Caco-2 (cell line): ENCODE measurements at regions not wholly inside any gene's neighbourhood (a gene's known extent, or its start where the extent isn't known, plus 50 kb on each side); places are given as distances from the start of the nearest gene placed in this dataset.
A peak's percentile ranks its signal among the peaks of the same experiment; 100 is the strongest.

Source experiments
- BruUV-seq: library from RNA; stranded (reverse); fragments of 400-500 nt; replicated peaks from 2 replicates; lab custom pipeline; 2021; lab: Mats Ljungman, UMichigan
- CTCF ChIA-PET: fragments of 300-600 bp; sonication (Branson Sonifier 250); formaldehyde crosslinking; loops from one replicate; lab custom pipeline; 2022; ENCODE audit warnings: antibody characterized with exemption; lab: Charles Lee
- POLR2A ChIA-PET: fragments of 300-600 bp; sonication (Branson Sonifier 250); formaldehyde crosslinking; loops from one replicate; lab custom pipeline; 2022; ENCODE audit warnings: antibody characterized with exemption; lab: Charles Lee
- DNase-seq, 2 experiments: peaks; one replicate each; pipeline versions ENCODE4 v3.0.0 to v3.0.0-alpha.2; 2020 to 2022
- H3K27me3 ChIP-seq: replicated peaks from 2 replicates; pipeline ENCODE4 v1.6.0; 2011; ENCODE audit warnings: low read length; ENCODE audit not compliant: control insufficient read depth, insufficient read depth
- H3K36me3 ChIP-seq: 2 replicates; pipeline ENCODE4 v1.5.1; 2011; ENCODE audit warnings: low read length; ENCODE audit not compliant: control insufficient read depth, insufficient read depth
- H3K4me1 ChIP-seq: fragments of 250-450 bp; sonication (Bioruptor Pico); 2 replicates; pipeline ENCODE4 v1.5.1; 2020; ENCODE audit warnings: mild to moderate bottlenecking
- H3K4me3 ChIP-seq: 2 replicates; pipeline ENCODE4 v1.5.1; 2011; ENCODE audit warnings: low read depth, mild to moderate bottlenecking, control low read depth, low read length
- H3K9me3 ChIP-seq: fragments of 250-450 bp; sonication (Bioruptor Pico); 2 replicates; pipeline ENCODE4 v1.5.1; 2020; ENCODE audit warnings: mild to moderate bottlenecking, moderate library complexity
- H3K27ac Mint-ChIP-seq: one replicate; pipeline ENCODE4 v1.8.0; 2022; ENCODE audit warnings: mixed read lengths; ENCODE audit not compliant: unreplicated experiment
- H3K27me3 Mint-ChIP-seq: one replicate; pipeline ENCODE4 v1.8.0; 2022; ENCODE audit warnings: mixed read lengths; ENCODE audit not compliant: insufficient read depth, unreplicated experiment
- H3K36me3 Mint-ChIP-seq: one replicate; pipeline ENCODE4 v1.8.0; 2022; ENCODE audit warnings: mild to moderate bottlenecking, mixed read lengths; ENCODE audit not compliant: insufficient read depth, unreplicated experiment
- H3K4me1 Mint-ChIP-seq: one replicate; pipeline ENCODE4 v1.8.0; 2022; ENCODE audit warnings: low read depth, mixed read lengths; ENCODE audit not compliant: unreplicated experiment
- H3K4me3 Mint-ChIP-seq: one replicate; pipeline ENCODE4 v1.8.0; 2022; ENCODE audit warnings: mild to moderate bottlenecking, moderate library complexity, mixed read lengths; ENCODE audit not compliant: unreplicated experiment
- H3K9me3 Mint-ChIP-seq: one replicate; pipeline ENCODE4 v1.8.0; 2022; ENCODE audit warnings: mixed read lengths; ENCODE audit not compliant: unreplicated experiment
- intact Hi-C: fragments of 100-400 bp; cut with micrococcal nuclease; formaldehyde crosslinking; loops from one replicate; pipeline ENCODE4 v1.10.0; 2022; ENCODE audit not compliant: unreplicated experiment
- TF ChIP-seq, protein P1 (sequence below), 2 experiments: fragments of 200-600 bp in 1 of 2; IDR thresholded peaks; 1 replicate in 1 of 2; 2 replicates in 1 of 2; pipeline versions ENCODE4 v1.5.1 to v1.8.0; 2011 to 2022; ENCODE audit warnings: antibody characterized with exemption in 1 of 2, control low read depth in 1 of 2, inconsistent platforms in 1 of 2, low read depth in 1 of 2, low read length in 1 of 2, mild to moderate bottlenecking in 1 of 2, moderate library complexity in 1 of 2; ENCODE audit not compliant: insufficient read depth in 1 of 2, severe bottlenecking in 1 of 2, unreplicated experiment in 1 of 2

DNA sequence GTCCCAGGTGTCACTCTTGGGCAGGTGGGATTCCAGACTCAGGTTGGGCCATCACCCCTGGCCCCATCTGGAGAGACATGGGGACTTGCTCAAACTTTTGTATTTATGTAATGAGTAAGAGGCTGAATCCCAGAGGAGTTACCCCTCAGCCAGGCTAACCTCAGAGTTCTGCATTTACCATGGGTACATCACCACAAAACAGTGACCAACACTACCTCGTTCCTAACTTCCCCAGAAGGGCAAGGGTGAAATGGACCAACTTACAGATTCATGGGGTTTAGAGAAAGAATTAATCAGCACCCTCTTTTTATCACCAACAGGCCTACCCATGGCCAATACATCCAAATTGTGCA, 259.9 kb upstream of the MARCKS start:
- TF ChIP-seq, protein P1, sequence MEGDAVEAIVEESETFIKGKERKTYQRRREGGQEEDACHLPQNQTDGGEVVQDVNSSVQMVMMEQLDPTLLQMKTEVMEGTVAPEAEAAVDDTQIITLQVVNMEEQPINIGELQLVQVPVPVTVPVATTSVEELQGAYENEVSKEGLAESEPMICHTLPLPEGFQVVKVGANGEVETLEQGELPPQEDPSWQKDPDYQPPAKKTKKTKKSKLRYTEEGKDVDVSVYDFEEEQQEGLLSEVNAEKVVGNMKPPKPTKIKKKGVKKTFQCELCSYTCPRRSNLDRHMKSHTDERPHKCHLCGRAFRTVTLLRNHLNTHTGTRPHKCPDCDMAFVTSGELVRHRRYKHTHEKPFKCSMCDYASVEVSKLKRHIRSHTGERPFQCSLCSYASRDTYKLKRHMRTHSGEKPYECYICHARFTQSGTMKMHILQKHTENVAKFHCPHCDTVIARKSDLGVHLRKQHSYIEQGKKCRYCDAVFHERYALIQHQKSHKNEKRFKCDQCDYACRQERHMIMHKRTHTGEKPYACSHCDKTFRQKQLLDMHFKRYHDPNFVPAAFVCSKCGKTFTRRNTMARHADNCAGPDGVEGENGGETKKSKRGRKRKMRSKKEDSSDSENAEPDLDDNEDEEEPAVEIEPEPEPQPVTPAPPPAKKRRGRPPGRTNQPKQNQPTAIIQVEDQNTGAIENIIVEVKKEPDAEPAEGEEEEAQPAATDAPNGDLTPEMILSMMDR (IDR thresholded peaks at IDR 0.05; ENCODE audit: insufficient read depth in 1 of 2, low read depth in 1 of 2, low read length in 1 of 2, severe bottlenecking in 1 of 2, unreplicated experiment in 1 of 2), result no peak
- Mint-ChIP-seq H3K4me1 (peaks cover 25% of the 10 kb centered on the region), H3K9me3 (peaks cover 16% of the 10 kb centered on the region), H3K27ac (no peak overlapping the region), H3K36me3 (no peaks in the 10 kb centered on the region), H3K4me3 (no peak overlapping the region), H3K27me3 (no peaks in the 10 kb centered on the region)
- CTCF ChIA-PET, result no interaction called here
- H3K36me3 ChIP-seq, result no peaks in the 10 kb centered on the region
- DNase-seq, result no peak
- intact Hi-C loops, result loop anchor here (5.0 kb wide), 2 partner anchors 95 to 120 kb away; no protein-coding TSS in a partner anchor
- H3K9me3 ChIP-seq, result no peaks in the 10 kb centered on the region
- POLR2A ChIA-PET, result no interaction called here
- H3K27me3 ChIP-seq, result no peaks in the 10 kb centered on the region
- H3K4me1 ChIP-seq, result peaks cover 11% of the 10 kb centered on the region; the same call in 1 of the 2 replicates
- BruUV-seq, result no TSS peak
- no peak overlapping the region for H3K4me3 ChIP-seq

DNA sequence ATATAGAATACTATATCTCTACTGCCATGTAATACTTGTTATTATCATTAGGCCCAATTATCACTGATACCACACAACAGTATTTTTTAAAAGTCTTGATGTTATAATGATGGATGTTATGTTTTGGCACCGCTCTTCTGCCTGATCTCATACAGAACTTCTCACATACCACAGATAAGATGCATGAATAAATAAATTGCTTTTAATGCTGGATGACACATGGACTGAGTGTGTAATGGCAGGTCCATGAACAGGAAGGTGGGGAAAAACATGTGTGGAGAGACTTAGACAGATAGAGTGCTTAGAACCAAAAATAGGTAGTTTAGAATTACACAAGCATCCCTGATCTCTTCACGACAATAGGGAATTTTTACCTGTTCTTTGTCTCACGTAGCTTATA, 258.4 kb upstream of the MARCKS start:
- no peaks in the 10 kb centered on the region for H3K27me3 ChIP-seq
- intact Hi-C loops, result loop anchor here (2.0 to 5.0 kb wide), 3 partner anchors 44 to 119 kb away; no protein-coding TSS in a partner anchor
- TF ChIP-seq, protein P1 (IDR thresholded peaks at IDR 0.05; ENCODE audit: insufficient read depth in 1 of 2, low read depth in 1 of 2, low read length in 1 of 2, severe bottlenecking in 1 of 2, unreplicated experiment in 1 of 2), result no peak
- H3K4me1 Mint-ChIP-seq, result peaks cover 25% of the 10 kb centered on the region
- H3K27me3 Mint-ChIP-seq, result no peaks in the 10 kb centered on the region
- no peak overlapping the region for H3K27ac Mint-ChIP-seq
- H3K4me3 Mint-ChIP-seq, result no peak overlapping the region
- no peaks in the 10 kb centered on the region for H3K36me3 ChIP-seq
- no peaks in the 10 kb centered on the region for H3K36me3 Mint-ChIP-seq
- peaks cover 16% of the 10 kb centered on the region for H3K9me3 Mint-ChIP-seq
- no peaks in the 10 kb centered on the region for H3K9me3 ChIP-seq
- peaks cover 11% of the 10 kb centered on the region; the same call in 1 of the 2 replicates for H3K4me1 ChIP-seq
- no peak for DNase-seq
- BruUV-seq, result no TSS peak
- H3K4me3 ChIP-seq, result no peak overlapping the region
- ChIA-PET POLR2A (no interaction called here), CTCF (no interaction called here)

DNA sequence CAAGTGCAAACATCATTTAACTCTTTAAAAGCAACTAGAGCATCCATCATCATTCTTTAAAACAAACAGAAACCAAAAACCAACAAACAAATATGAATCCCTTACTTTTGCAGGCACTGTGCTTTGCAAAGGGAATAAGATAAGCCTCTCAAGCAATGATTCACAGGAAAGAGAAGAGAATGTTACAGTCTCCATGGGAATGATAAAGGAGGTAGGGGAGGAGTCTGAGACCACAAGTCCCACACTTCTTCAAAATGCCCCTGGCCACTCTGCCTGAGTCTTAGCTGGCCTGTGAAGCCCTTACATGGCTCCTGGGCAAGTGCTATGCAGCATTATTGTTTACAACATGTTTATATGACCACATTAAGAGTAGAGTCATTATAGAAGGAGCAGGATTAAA, 257.7 kb upstream of the MARCKS start:
- ChIA-PET CTCF (no interaction called here), POLR2A (no interaction called here)
- Mint-ChIP-seq H3K4me1 (peaks cover 25% of the 10 kb centered on the region), H3K27ac (peak overlapping the region; percentile 21), H3K27me3 (no peaks in the 10 kb centered on the region), H3K36me3 (no peaks in the 10 kb centered on the region), H3K9me3 (peaks cover 16% of the 10 kb centered on the region), H3K4me3 (no peak overlapping the region)
- H3K9me3 ChIP-seq, result no peaks in the 10 kb centered on the region
- intact Hi-C loops, result loop anchor here (2.0 to 5.0 kb wide), 3 partner anchors 43 to 118 kb away; no protein-coding TSS in a partner anchor
- BruUV-seq, result no TSS peak
- TF ChIP-seq, protein P1 (IDR thresholded peaks at IDR 0.05; ENCODE audit: insufficient read depth in 1 of 2, low read depth in 1 of 2, low read length in 1 of 2, severe bottlenecking in 1 of 2, unreplicated experiment in 1 of 2), result no peak
- H3K27me3 ChIP-seq, result no peaks in the 10 kb centered on the region
- H3K4me1 ChIP-seq, result peaks cover 11% of the 10 kb centered on the region; the same call in 1 of the 2 replicates
- no peak overlapping the region for H3K4me3 ChIP-seq
- DNase-seq, result no peak
- no peaks in the 10 kb centered on the region for H3K36me3 ChIP-seq
